IMR-90 (cell line): ENCODE measurements at regions not wholly inside any gene's neighbourhood (a gene's known extent, or its start where the extent isn't known, plus 50 kb on each side); places are given as distances from the start of the nearest gene placed in this dataset.

Experiments used
- ATAC-seq: fragments of 200-7000 bp; cut with Tn5 transposase; 2 replicates; pipeline ENCODE4 v1.9.1; 2020; ENCODE audit warnings: low read depth, mild to moderate bottlenecking, moderate library complexity
- BruUV-seq: library from RNA; stranded (reverse); fragments of 400-500 nt; replicated peaks from 2 replicates; lab custom pipeline; 2021; lab: Mats Ljungman, UMichigan
- CTCF ChIA-PET: fragments of 300-600 bp; formaldehyde crosslinking; extraction: SDS; loops from one replicate; lab custom pipeline; 2021; ENCODE audit warnings: antibody characterized with exemption; lab: Yijun Ruan, JAX
- POLR2A ChIA-PET: fragments of 300-600 bp; sonication (Branson Sonifier 250); formaldehyde crosslinking; loops from one replicate; lab custom pipeline; 2022; ENCODE audit warnings: antibody characterized with exemption; ENCODE audit not compliant: unreplicated experiment; lab: Charles Lee
- DNase-seq: peaks from one replicate; pipeline ENCODE4 v3.0.0; 2013
- H2AFZ ChIP-seq: replicated peaks from 2 replicates; pipeline ENCODE3; 2013; ENCODE audit warnings: low read length, mild to moderate bottlenecking; ENCODE audit not compliant: poor library complexity
- H2AK5ac ChIP-seq: 2 replicates; pipeline ENCODE4 v1.6.1; 2013; ENCODE audit warnings: low read depth, low read length, inconsistent platforms
- H2AK9ac ChIP-seq: replicated peaks from 2 replicates; pipeline ENCODE3; 2013; ENCODE audit warnings: mild to moderate bottlenecking, low read depth, low read length, moderate library complexity; ENCODE audit not compliant: poor library complexity
- H2BK120ac ChIP-seq: 2 replicates; pipeline ENCODE4 v1.6.1; 2013; ENCODE audit warnings: low read depth, low read length, inconsistent platforms
- H2BK15ac ChIP-seq: 3 replicates; pipeline ENCODE4 v1.6.1; 2013; ENCODE audit warnings: low read depth, low read length, inconsistent platforms
- H2BK20ac ChIP-seq: 2 replicates; pipeline ENCODE4 v1.6.1; 2013; ENCODE audit warnings: low read depth, mild to moderate bottlenecking, inconsistent platforms, low read length, moderate library complexity
- H2BK5ac ChIP-seq: 2 replicates; pipeline ENCODE4 v1.6.1; 2013; ENCODE audit warnings: mild to moderate bottlenecking, low read depth, low read length, inconsistent platforms; ENCODE audit not compliant: poor library complexity, severe bottlenecking
- H3K14ac ChIP-seq: replicated peaks from 2 replicates; pipeline ENCODE4 v1.6.1; 2013; ENCODE audit warnings: low read depth, low read length, inconsistent platforms
- H3K18ac ChIP-seq: 2 replicates; pipeline ENCODE4 v1.6.1; 2013; ENCODE audit warnings: low read depth, low read length, control low read depth
- H3K23ac ChIP-seq: 2 replicates; pipeline ENCODE4 v1.6.1; 2013; ENCODE audit warnings: low read depth, low read length, inconsistent platforms
- H3K27ac ChIP-seq: 2 replicates; pipeline ENCODE4 v1.5.1; 2013; ENCODE audit warnings: mild to moderate bottlenecking, control low read depth, low read length; ENCODE audit not compliant: insufficient read depth
- H3K27me3 ChIP-seq: 2 replicates; pipeline ENCODE4 v1.6.1; 2013; ENCODE audit warnings: low read length; ENCODE audit not compliant: control insufficient read depth, insufficient read depth
- H3K36me3 ChIP-seq: 2 replicates; pipeline ENCODE4 v1.6.1; 2013; ENCODE audit warnings: low read length, mixed read lengths; ENCODE audit not compliant: control insufficient read depth, insufficient read depth
- H3K4ac ChIP-seq: 2 replicates; pipeline ENCODE4 v1.6.1; 2013; ENCODE audit warnings: low read depth, low read length, inconsistent platforms
- H3K4me1 ChIP-seq: 2 replicates; pipeline ENCODE4 v1.6.1; 2013; ENCODE audit warnings: low read length, mixed read lengths; ENCODE audit not compliant: control insufficient read depth, insufficient read depth
- H3K4me2 ChIP-seq: 2 replicates; pipeline ENCODE4 v1.6.1; 2013; ENCODE audit warnings: low read depth, mild to moderate bottlenecking, control low read depth, low read length, moderate library complexity
- H3K4me3 ChIP-seq: 2 replicates; pipeline ENCODE4 v1.5.1; 2013; ENCODE audit warnings: low read depth, mild to moderate bottlenecking, control low read depth, low read length, moderate library complexity; ENCODE audit not compliant: insufficient read depth
- H3K56ac ChIP-seq: 2 replicates; pipeline ENCODE4 v1.6.1; 2013; ENCODE audit warnings: low read length, inconsistent platforms; ENCODE audit not compliant: insufficient read depth; ENCODE audit errors: extremely low read depth
- H3K79me1 ChIP-seq, 2 experiments: 2 replicates each; pipeline ENCODE4 v1.6.1; 2013; ENCODE audit warnings: low read length in 2 of 2, inconsistent platforms in 1 of 2, low read depth in 1 of 2
- H3K9ac ChIP-seq: 2 replicates; pipeline ENCODE4 v1.6.1; 2013; ENCODE audit warnings: low read depth, low read length, control low read depth
- H3K9me1 ChIP-seq: 2 replicates; pipeline ENCODE4 v1.6.1; 2013; ENCODE audit warnings: low read length, inconsistent platforms; ENCODE audit not compliant: insufficient read depth
- H3K9me3 ChIP-seq: 2 replicates; pipeline ENCODE4 v1.6.1; 2013; ENCODE audit warnings: low read length; ENCODE audit not compliant: control insufficient read depth, insufficient read depth
- H4K20me1 ChIP-seq: 2 replicates; pipeline ENCODE4 v1.6.1; 2013; ENCODE audit warnings: low read length, inconsistent platforms; ENCODE audit not compliant: insufficient read depth
- H4K5ac ChIP-seq: 2 replicates; pipeline ENCODE4 v1.6.1; 2013; ENCODE audit warnings: mild to moderate bottlenecking, low read depth, low read length, control low read depth
- H4K8ac ChIP-seq, 2 experiments: 2 replicates each; pipeline ENCODE4 v1.6.1; 2013; ENCODE audit warnings: low read depth in 2 of 2, low read length in 2 of 2, control low read depth in 1 of 2, inconsistent platforms in 1 of 2
- H4K91ac ChIP-seq: 2 replicates; pipeline ENCODE4 v1.6.1; 2013; ENCODE audit warnings: low read depth, low read length, inconsistent platforms; ENCODE audit not compliant: insufficient read depth
- FOS ChIP-seq: fragments of 150-350 bp; IDR thresholded peaks from 2 replicates; pipeline ENCODE4 v1.6.1; 2016; ENCODE audit warnings: low read depth, low read length
- RFX5 ChIP-seq: IDR thresholded peaks from 2 replicates; pipeline ENCODE4 v1.8.0; 2012; ENCODE audit warnings: low read depth, mild to moderate bottlenecking, low read length, moderate library complexity
- USF2 ChIP-seq: fragments of 150-350 bp; IDR thresholded peaks from 2 replicates; pipeline ENCODE4 v1.6.1; 2017; ENCODE audit warnings: mild to moderate bottlenecking, antibody characterized with exemption, low read length, low read depth
- dilution Hi-C: fragments of 300-500 bp; cut with HindIII; formaldehyde crosslinking; loops from one replicate; pipeline ENCODE4 v1.14.3; 2018; ENCODE audit warnings: low sequenced_read_pairs; ENCODE audit not compliant: unreplicated experiment
- in situ Hi-C: fragments of 300-500 bp; cut with MboI; formaldehyde crosslinking; loops from 3 replicates; pipeline ENCODE4 v1.14.3; 2019; ENCODE audit warnings: low sequenced_read_pairs, inconsistent platforms, mixed read lengths
- intact Hi-C: fragments of 100-400 bp; cut with micrococcal nuclease; formaldehyde crosslinking; loops from 2 replicates; pipeline ENCODE4 v1.10.0; 2022
- TF ChIP-seq, protein P1 (sequence below): conservative IDR thresholded peaks from 2 replicates; pipeline ENCODE4 v1.5.1; 2012; ENCODE audit warnings: mild to moderate bottlenecking, low read depth, low read length, improper control_type of control experiment

DNA sequence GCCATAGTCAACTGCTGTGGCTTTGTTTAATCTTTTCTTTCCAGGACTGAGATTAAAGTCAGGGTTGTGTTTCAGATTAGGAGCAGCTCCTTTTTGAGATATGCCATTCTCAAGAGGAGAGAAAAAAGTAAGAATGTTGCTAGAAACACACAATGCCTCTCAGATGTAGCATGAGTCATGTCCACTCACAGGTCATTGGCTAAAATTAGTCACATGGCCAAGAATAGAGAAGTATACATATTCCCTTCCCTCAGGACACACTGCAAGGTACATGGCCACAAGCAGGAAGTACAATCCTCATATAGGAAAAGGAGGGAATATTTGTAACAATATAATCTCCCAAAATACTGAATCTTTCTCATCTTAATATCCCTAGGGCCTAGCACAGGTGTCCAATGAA, 141.9 kb upstream of the PTBP2 start:
- Histone ChIP-seq H4K5ac (no peak overlapping the region), H3K36me3 (no peaks in the 10 kb centered on the region), H3K4ac (no peak overlapping the region), H3K9me3 (no peaks in the 10 kb centered on the region), H4K20me1 (no peaks in the 10 kb centered on the region), H4K91ac (no peak overlapping the region), H3K27me3 (no peaks in the 10 kb centered on the region), H2AFZ (no peak overlapping the region), H2BK15ac (no peak overlapping the region), H2AK9ac (no peak overlapping the region), H3K14ac (no peak overlapping the region), H3K23ac (no peak overlapping the region), H3K4me2 (no peak overlapping the region), H3K9me1 (no peaks in the 10 kb centered on the region), H3K27ac (no peak overlapping the region), H3K9ac (no peak overlapping the region), H3K18ac (no peak overlapping the region), H2AK5ac (no peak overlapping the region), H3K4me1 (no peaks in the 10 kb centered on the region), H3K79me1 (no peaks in the 10 kb centered on the region), H3K56ac (no peak overlapping the region), H2BK120ac (no peak overlapping the region), H3K4me3 (no peak overlapping the region), H2BK5ac (no peak overlapping the region), H2BK20ac (no peak overlapping the region), H4K8ac (no peak overlapping the region)
- no peak for ATAC-seq
- intact Hi-C loops (no loop called here), in situ Hi-C loops (no loop called here), dilution Hi-C loops (no loop called here)
- peak; percentile 60 for TF ChIP-seq USF2
- TF ChIP-seq FOS, result no peak; the same call in 1 of the 2 replicates
- no peak for TF ChIP-seq RFX5
- TF ChIP-seq, protein P1, sequence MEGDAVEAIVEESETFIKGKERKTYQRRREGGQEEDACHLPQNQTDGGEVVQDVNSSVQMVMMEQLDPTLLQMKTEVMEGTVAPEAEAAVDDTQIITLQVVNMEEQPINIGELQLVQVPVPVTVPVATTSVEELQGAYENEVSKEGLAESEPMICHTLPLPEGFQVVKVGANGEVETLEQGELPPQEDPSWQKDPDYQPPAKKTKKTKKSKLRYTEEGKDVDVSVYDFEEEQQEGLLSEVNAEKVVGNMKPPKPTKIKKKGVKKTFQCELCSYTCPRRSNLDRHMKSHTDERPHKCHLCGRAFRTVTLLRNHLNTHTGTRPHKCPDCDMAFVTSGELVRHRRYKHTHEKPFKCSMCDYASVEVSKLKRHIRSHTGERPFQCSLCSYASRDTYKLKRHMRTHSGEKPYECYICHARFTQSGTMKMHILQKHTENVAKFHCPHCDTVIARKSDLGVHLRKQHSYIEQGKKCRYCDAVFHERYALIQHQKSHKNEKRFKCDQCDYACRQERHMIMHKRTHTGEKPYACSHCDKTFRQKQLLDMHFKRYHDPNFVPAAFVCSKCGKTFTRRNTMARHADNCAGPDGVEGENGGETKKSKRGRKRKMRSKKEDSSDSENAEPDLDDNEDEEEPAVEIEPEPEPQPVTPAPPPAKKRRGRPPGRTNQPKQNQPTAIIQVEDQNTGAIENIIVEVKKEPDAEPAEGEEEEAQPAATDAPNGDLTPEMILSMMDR, result no peak
- CTCF ChIA-PET, result no interaction called here
- POLR2A ChIA-PET, result no interaction called here
- DNase-seq, result peak; percentile 7
- no TSS peak for BruUV-seq
